HG03103 (cell line): ENCODE measurements at regions not wholly inside any gene's neighbourhood (a gene's known extent, or its start where the extent isn't known, plus 50 kb on each side); places are given as distances from the start of the nearest gene placed in this dataset.
"Not testable (repeated sequence)": the region's sequence is repeated elsewhere in the genome, so short reads cannot be mapped to it uniquely, and the experiment has no call there.

Experiments used
- ATAC-seq: cut with Tn5 transposase; IDR thresholded peaks from one replicate; pipeline ENCODE4 v1.9.1; 2021; ENCODE audit warnings: low read depth; ENCODE audit not compliant: unreplicated experiment

DNA sequence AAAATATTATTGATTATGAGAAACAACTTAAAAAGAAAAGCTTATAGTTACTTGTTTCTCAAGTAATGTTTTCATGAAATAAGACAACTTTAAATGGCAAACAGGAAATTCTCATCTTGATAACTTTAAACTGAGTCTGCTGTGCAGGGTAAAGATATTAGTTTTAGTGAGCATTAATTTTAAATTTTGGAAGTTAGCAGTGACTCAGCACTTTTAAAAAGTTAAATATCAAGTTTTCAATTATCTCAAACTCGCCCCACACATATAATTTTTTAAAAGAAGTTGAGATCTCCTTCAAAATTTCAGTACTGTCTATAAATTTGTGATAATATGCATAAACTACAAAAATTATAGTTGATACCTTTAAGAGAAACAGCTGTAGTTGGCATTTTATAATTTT lies 337.3 kb upstream of the NT5E start:
- ATAC-seq = no peak

DNA sequence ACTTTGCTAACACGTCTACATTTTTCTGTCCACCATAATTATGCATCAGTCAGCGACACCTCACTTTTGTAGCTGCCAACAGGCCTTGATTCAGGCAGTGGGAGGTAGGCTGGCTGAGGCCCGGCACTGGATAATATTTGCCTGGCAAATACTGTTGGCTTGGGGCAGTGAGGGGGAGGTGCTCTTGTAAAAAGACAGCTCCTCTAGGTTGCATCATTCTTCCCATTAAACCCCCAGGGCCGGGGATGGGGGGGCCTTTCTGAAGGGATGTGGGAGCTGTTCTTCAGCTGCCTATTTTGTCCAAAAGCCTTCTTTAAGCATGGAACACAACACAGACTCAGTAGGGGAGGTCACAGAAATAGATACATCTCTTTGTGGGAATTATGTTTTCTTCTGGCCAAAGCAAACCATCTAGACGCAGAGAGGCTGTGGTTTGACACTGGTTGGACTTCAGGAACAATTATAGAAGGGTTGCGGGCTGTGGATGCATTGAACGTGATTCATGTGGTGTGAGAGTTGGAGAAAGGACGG lies 338.3 kb upstream of the NT5E start:
- no peak for ATAC-seq

DNA sequence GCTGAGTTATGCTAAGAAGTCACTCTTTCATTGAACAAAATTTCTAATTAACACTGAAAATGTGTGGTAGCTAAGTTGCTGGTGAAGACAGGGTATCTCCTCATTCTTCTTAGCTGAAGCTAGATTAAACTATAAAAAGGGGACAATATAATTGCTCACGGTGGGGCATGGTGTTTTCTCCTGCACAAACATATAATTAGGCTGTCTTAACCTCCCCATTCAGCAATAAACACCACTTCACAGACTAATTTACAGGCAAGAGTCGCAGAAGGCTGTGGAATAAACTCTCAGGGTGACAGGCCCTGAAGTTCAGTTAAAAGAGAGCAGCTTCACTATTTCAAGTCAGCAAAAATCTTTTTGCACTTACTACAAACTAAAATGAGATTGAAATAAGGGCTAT lies 338.9 kb upstream of the NT5E start:
- no peak for ATAC-seq

DNA sequence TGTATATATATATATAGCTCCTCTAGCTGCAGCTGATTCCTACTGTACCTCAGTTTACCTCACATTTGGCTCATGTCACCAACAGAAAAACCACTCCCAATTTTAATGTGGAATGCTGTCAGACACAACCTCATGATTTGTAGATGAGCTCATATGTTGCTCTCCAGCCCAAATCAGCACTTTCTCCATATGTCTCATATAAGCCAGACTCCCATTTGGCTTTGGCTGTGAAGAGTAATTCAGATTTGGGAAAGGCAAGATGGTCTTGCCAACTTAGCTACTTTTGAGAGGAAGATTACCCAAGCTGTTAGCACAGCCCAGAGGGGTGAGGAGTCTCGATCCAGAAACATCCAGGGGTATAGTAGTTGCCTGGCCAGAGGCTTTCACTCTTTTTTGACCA lies 342.2 kb upstream of the NT5E start:
- ATAC-seq = no peak

DNA sequence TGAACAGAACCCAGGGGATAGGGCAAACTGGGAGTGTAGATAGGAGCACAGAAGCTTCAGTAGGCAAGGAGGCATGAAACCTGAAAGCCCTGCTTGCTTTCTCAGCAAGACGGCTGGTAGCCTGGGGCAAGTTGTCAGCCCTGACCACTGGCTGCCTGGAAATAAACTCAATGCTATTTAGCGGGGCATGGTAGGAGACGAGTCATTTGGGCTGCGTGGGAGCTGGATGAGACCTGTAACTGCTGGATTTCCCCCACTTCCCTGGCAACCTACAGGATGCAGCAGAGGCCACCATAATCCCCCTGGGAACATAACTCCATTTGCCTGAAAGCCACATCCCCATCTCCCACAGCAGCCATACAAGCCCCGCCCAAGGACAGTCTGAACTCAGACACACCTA lies 332.6 kb upstream of the TBX18 start:
- no peak for ATAC-seq

DNA sequence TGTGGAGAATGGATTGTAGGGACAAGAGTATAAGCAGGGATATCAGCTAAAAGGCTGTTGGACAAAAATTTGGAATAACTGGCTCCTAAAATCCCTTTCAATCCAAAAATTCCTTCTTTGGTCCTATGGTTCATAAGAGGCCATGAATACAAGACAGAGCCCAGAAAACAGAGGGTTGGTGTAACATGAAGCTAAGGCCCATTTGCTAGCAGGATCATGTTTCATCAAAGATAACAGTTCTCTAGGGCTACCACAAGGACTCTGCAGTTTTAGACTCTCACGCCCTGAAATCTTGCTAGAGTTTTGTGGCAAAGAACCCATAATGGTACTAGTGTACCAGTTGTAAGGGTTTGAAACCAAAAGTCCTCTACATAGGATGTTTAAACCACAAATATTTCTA lies 327.8 kb upstream of the TBX18 start:
- ATAC-seq = no peak

DNA sequence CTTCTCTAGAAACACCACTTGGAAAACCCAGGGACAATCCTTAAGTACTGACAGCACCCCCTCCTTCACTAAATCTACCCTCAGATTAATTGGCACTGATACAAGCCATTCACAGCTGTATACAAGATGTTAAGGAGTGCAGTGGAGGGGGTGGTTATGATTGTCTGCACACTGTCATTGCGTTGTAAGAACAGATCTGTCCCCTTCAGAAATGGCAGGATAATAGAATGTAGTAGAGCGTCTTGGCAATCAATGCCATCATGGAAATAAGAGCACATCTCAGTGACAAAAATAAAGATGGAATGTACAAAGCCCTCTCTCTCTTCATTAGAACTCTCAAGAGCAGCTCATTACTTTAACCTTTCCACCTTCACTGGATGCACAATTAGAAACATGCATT lies 324.9 kb upstream of the TBX18 start:
- no peak for ATAC-seq

DNA sequence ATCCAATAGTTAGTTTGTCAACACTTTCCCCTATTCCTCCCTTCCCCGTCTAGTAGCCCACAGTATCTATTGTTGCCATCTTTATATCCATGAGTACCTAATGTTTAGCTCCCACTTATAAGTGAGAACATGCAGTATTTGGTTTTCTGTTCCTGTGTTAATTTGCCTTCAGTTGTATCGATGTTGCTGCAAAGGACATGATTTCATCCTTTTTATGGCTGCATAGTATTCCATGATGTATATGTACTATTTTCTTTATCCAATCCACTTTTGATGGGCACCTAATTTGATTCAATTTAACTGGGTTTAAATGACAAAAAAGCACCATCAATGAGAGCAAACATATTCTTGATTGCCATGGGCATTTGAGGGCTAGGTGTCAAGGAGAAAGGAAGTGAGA lies 321.5 kb upstream of the TBX18 start:
- no peak for ATAC-seq

DNA sequence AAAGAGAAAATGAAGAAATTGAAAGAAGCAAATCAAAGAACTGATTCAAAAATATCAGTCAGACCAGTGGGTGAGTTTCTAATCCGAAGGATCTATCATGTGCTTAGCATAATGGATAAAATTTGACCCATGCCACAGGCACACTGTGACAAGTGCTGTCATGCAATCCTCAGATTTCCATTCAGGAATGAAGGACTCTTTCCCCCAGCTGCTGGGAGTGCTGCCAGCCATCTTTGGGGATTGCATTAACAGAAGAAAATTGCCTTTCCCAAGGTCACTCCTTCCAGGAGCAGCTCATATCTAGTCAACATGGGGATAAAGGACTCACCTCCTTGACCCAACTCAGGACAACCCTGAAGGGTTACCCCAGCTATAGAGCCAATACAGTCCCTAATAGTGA lies 316.7 kb upstream of the TBX18 start:
- no peak for ATAC-seq

DNA sequence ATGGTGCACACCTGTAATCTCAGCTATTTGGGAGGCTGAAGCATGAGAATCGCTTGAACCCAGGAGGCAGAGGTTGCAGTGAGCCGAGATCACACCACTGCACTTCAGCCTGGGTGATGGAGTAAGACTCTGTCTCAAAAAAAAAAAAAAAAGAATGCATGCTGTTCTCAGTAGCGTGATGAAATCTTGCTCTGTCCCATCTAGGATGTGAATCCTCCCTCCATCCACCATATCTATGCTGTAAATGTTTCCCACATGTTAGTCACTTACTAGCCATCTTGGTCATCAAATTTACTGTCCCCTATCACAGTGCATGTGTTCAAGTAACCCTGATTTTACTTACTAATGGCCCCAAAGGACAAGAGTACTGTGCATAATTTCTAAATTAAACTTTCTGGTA lies 315.4 kb upstream of the TBX18 start:
- ATAC-seq = no peak

DNA sequence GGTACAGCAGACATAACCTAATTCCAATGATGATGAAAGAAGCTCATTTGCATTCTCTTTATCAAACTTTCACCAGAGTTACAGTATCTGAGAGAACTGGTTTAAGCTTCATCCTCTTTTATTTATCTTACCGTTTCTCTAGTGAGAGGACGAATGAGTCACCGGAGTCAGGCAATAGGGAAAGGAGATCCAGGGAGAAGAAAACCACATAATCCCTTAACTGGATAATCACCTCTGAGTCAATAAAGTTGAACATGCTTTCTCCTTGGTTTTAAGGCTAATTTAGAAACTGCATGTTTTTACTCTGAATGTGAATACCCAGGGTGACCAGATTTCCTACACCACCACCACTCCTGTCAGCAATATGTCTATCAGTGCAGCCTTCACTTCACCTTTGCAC lies 313.7 kb upstream of the TBX18 start:
- no peak for ATAC-seq

DNA sequence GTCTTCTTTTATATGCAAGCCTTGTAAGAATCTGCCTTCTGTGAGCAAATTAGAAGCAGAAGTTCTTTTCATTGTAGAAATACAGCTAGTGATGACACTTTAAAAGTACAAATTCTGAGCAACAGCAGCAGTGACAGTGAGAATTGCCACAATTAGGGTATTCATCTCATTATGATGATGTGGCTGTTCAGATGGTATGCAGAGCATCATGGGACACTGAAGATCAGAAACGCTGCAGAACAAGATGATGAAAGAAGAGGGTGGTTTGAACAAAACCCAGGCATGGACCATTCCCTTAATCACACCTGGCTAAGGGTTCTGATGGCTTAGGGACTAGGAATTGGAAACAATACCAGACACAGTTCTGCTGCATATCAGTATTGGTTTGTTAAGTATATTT lies 312.7 kb upstream of the TBX18 start:
- no peak for ATAC-seq

DNA sequence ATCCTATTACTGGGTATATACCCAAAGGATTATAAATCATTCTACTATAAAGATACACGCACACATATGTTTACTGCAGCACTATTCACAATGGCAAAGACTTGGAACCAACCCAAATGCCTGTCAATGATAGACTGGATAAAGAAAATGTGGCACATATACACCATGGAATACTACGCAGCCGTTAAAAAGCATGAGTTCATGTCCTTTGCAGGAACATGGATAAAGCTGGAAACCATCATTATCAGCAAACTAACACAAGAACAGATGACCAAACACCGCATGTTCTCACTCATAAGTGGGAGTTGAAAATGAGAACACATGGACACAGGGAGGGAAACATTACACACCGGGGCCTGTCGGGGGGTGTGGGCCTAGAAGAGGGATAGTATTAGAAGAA lies 307.4 kb upstream of the TBX18 start:
- not testable (repeated sequence) for ATAC-seq

DNA sequence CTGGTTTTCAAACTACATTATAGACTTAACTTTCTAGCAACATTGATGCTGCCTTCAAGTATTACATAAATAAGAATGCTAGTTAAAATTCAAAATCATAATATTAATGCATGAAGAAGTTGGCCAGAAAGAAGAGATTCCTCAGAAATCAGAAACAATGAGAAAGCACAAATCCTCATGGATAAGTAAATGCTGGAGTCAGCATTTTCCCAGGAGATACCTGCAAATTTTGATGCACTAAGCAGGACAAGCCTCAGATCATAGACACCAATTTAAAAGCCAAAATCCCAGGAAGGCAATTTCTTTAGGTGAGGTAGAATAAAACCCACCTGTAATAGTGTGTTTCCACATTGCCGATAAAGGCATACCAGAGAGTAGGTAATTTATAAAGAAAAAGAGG lies 305.2 kb upstream of the TBX18 start:
- ATAC-seq = no peak

DNA sequence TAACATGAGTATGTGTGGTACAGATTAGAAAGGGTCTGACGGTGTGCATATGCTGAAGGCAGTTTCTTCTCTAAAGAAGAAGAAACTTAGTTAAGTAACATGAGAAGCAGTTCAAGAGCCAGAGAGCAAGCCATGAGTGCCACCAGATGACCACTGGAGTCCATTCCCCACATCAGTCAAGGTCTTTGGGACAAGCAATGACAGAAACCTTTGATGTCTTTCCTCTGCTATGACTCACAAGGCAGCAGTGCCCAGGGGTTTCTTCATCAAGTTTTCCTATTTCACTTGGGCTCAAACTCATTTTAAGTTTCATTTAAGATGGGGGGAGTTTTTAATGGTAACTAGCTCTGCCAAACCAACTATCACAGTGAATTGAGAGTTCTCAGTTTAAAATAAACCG lies 303.8 kb upstream of the TBX18 start:
- ATAC-seq = no peak

DNA sequence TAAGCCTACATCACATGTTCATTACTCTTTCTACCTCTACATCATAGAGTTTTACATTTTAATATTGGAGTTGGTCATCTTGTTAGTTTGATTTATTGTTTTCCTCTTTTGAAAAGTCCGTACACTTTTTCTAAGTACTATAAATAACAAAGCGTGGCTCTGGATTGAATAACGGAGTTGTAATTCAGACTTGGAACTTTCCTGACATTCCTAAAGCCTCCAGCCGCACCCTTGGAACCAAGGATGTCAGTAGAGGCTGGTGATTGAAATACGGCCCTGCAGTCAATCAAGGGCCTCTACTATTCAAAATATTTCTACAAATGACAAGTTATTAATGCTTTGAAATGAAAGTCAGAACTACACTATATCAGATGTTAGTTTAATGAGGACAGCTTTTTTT lies 301.9 kb upstream of the TBX18 start:
- no peak for ATAC-seq

DNA sequence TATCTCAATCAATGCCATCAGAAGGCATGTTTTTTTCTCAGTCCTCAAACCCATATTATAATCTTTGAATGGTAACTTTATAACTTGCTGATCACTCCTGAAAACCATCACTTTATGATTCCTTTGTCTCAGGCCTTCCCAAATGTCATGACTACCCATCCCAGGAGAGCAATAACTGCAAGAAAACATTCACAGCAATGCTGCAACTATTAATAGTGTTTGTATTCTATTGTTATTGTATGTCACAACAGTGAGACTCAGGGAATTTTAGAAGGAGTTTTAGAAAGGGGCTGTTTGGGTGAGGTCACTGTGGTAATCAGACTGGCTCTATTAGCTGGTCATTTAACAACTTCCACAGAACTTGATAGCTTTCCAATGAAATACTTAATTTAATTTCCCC lies 301.4 kb upstream of the TBX18 start:
- ATAC-seq = no peak

DNA sequence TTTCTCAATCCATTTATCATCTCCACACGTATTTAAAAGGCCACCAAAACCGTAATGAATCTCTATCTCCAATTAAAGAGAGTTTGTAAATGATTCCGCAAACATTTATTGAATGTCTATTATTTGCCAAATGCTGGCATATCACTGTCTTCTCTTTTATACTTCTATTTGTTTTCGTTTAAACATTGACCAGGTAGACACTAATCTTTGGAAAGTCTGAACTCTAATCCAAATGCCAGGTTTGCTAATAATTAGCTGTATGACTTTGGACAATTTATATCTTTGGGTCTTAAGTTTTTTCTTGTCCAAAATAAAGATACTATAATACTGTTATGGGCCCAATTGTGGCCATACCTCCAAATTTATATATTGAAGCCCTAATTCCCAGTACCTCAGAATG lies 299.2 kb upstream of the TBX18 start:
- ATAC-seq = no peak

DNA sequence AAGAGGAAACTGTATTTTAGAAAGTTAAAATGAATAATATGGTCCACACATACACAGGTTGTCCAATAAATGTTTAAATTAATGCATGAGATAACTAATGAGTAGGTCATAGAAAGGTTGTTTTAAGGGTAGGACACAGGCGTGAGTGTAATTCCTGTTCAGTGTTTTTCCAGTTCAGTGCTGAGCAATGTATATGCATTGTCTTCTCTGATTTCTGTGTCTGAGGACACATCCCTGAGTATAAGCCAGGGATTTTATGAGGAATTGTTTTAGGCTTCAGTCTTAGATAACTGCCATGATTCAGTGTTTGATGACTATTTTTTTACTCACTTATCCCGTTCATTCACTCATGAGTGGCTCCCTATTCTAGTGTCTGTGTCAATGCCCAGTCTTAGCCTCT lies 298.5 kb upstream of the TBX18 start:
- ATAC-seq = no peak

DNA sequence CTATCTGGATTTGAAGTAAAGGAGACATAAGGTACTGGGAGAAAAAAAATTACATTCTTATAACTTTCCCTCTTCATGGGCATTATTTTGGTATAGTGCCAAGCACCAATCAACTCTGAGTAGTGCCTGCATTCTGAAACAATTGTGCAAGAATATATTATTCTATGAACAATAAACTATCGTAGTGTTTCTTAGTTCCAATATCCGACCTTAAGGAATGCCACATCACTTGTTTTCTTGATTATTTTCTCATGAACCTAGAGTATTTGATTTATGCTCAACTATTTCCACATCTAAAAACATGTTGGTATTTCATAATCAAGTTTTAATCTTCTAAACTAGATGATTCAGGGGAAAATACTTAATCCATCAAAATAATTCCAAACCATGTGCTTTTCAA lies 294.4 kb upstream of the TBX18 start:
- no peak for ATAC-seq

DNA sequence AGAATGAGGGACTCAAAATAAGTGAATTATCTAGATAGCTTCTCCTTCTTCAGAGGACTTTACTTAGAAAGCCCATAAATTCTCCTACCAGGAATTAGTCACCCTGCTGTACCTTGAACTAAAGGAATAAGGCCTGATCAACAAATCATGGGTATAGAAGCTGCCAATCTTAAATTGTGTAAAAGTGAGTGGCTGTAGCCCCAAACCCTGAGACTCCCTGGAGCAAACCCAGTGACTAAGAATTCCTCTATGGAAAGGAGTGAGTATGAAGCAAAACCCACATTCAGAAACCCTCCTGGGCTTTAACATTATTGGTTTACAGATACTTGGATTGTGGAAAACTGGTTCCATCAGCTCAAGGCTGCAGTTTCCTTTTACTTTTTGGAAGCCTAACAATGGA lies 285.8 kb upstream of the TBX18 start:
- ATAC-seq = no peak

DNA sequence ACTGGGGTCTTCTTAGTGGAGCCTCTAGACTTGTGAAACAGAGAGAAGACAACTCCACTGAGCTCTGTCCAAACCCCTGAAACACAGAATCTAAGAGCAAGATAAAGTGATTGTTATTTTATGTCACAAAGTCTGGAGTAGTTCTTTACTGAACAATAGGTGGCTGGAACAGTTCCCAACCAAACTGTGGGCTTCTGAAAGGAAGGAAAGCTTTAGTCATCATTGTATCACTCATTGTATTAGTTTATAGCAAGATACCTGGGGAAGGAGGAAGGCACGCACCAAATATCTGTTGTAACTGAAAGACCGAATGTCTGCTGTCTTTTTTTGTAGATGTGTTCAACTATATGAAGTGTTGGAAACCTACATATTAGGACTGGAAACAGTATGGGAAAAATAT lies 284.9 kb upstream of the TBX18 start:
- ATAC-seq = no peak

DNA sequence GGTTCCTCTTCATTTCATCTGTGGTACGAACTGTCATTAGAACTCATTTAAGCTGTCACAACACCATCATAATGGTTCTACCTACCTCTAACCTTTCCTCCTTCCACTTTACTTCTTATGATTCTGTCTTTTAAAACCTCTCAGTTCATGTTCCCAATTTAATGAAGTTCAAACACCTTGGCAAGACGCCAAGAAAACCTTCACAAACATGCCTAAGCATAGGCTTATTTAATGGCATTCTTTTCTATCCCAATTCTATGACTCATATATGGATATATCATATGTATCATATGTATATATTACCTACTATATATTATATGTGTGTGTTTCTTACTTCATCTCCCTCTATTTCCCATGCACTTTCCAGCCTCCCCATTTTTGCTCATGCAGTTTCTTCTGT lies 283.4 kb upstream of the TBX18 start:
- ATAC-seq = no peak

DNA sequence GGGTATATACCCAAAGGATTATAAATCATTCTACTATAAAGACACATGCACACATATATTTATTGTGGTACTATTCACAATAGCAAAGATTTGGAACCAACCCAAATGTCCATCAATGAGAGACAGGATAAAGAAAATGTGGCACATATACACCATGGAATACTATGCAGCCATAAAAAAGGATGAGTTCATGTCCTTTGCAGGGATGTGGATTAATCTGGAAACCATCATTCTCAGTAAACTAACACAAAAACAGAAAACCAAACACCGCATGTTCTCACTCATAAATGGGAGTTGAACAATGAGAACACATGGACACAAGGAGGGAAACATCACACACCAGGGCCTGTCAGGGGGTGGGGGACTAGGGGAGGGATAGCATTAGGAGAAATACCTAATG lies 281.4 kb upstream of the TBX18 start:
- ATAC-seq = not testable (repeated sequence)
